ENCODE measurements at regions not wholly inside any gene's neighbourhood (a gene's known extent, or its start where the extent isn't known, plus 50 kb on each side); places are given as distances from the start of the nearest gene placed in this dataset.
"Not testable (repeated sequence)": the region's sequence is repeated elsewhere in the genome, so short reads cannot be mapped to it uniquely, and the experiment has no call there.

DNA sequence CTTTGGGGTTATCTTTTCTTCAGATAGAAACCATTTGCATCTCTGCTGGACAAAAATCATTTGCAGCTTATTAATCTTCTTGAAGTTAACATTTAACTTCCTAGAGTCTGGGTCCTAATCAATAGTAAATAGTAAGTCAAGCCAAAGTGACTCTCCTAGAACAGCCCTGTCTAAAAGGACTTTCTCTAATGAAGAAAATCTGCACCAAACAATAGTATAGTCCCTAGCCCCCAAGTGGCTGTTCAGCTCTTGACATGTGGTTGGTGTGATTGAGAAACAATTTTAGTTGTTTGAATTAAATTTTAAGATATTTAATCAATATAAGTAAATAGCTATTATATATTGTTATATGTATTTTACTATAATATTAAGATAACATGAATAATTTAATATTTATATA lies 64.6 kb upstream of the SHB start:
- DNase-seq (ENCODE audit: low read depth in 2 of 3, low spot score in 1 of 3): no peak

DNA sequence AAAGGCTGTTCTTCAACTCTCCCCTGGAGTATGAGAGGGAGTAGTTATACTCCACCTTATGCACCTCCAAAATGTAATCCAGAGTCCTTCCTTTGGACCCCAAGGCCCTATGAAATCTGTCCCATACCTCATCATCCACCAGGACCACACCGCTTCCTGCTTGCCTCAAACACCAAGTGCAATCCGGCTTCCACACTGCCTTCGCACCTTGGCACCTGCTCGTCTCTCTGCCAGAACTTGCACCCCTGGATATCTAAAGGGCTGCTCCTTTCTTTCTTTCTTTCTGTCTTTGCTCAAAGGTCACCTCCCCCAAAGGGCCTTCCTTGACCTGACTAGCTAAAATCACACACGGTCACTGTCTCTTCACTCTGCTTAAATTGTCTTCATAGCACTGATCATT lies 63.9 kb upstream of the SHB start:
- DNase-seq (ENCODE audit: low read depth in 2 of 3, low spot score in 1 of 3): no peak

- no peak for DNase-seq (ENCODE audit: low read depth in 2 of 3, low spot score in 1 of 3)
These were observed 62.7 kb upstream of the SHB start for GRCh38 chr9:38131729-38132128.

DNA sequence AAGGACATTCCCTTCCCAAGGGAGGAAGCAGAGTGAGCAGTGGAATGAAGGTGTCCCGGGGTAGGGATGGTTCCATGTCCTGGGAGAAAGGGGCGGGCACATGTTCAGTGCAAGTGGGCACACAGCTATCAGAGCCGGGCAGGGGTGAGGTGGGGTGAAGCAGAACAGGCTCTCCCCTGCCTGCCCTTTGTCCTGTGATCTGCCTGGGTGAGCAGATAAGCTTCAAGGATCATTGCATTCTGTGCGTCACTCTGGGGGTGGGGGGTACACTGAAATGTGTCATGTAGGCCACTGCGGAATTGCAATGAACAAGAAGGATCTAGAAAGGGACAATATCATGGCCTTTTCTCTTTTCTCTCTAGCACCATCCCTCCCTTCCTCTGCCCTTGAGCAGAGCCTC lies 61.7 kb upstream of the SHB start:
- no peak for DNase-seq (ENCODE audit: low read depth in 2 of 3, low spot score in 1 of 3)

DNA sequence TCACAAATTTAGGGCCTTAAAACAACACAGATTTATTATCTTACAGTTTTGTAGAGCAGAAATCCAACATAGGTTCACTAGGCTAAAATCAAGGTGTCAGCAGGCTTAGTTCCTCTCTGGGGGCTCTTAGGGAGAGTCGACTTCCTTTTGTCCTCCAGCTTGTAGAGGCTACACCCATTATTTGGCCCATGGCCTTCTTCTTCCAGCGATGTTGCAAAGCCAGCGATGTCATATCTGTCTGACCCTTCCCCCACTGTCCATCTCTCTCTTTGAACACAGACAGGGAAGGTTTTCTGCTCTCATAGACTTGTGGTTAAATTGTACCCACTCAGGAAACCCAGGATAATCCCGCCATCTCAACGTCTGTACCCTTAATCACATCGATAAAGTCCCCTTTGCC lies 60.3 kb upstream of the SHB start:
- DNase-seq (ENCODE audit: low read depth in 2 of 3, low spot score in 1 of 3): no peak

GRCh38 chr9:38128752-38129270 lies 59.8 kb upstream of the SHB start:
- DNase-seq (ENCODE audit: low read depth in 2 of 3, low spot score in 1 of 3): no peak

GRCh38 chr9:38127271-38127839 lies 58.3 kb upstream of the SHB start:
- DNase-seq (ENCODE audit: low read depth in 2 of 3, low spot score in 1 of 3): no peak

GRCh38 chr9:38126730-38127129 lies 57.7 kb upstream of the SHB start:
- DNase-seq (ENCODE audit: low read depth in 2 of 3, low spot score in 1 of 3): no peak

DNA sequence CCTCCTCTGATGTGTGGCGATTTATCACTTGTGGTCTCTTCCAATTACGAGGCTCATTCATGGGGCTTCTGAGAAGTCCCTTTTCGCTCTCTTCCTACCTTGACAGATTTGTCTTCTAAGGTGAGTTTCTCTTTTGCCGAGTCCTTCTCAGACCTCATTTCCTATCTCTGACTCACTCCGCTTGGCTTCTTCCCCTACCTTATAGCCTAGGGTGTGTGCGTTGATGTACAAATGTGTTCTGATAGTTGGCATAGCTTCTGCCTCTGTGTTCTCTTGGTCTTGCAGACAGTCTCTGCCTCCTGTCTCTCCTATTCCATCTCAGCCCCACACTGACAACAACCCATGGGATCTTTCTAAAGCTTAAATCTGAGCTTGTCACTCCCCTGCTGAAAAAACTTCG lies 56.9 kb upstream of the SHB start:
- DNase-seq (ENCODE audit: low read depth in 2 of 3, low spot score in 1 of 3): no peak

DNA sequence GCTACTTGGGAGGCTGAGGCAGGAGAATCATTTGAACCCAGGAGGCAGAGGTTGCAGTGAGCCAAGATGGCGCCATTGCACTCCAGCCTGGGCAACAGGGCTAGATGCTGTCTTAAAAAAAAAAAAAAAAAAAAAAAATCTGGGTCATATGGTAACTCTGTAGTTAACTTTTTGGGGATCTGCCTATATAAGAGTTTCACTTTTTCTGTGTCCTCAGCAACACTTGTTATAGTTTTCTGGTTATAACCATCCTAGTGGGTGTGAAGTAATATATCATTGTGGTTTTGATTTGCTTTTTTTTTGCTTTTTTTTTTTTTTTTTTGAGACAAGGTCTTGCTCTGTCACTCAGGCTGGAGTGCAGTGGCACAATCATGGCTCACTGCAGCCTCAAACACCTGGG lies 54.3 kb upstream of the SHB start:
- not testable (repeated sequence) for DNase-seq (ENCODE audit: low read depth in 2 of 3, low spot score in 1 of 3)

DNA sequence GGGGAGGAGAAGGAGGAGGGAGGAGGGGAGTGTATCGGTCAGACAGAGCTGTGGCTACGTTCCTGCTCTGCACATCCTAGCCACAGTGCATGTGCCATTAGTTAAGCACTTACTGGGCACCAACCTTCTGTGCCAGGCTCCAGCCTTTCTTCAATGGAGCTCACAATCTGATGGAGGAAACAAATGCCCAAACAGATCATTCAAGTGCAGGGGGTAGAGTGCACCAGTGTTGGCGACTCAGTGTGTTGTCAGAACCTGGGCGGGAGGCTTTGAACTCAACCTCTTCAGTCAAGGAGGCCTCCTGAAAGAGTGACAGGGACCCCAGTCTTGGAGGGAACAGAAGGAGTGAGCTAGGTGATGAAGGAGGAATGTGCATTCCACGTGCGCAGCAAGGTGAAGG lies 51.9 kb upstream of the SHB start:
- DNase-seq (ENCODE audit: low read depth in 2 of 3, low spot score in 1 of 3): no peak

- DNase-seq (ENCODE audit: low read depth in 2 of 3, low spot score in 1 of 3): no peak
These were observed 50.7 kb upstream of the SHB start for GRCh38 chr9:38119560-38120236.

- no peak for DNase-seq (ENCODE audit: low read depth in 2 of 3, low spot score in 1 of 3)
These were observed 49.9 kb upstream of the SHB start for GRCh38 chr9:38118862-38119438.

Measured in stimulated activated CD4-positive, alpha-beta T cell treated with anti-CD3 and anti-CD28 coated beads, Interleukin-12 subunit alpha, Interleukin-12 subunit beta, amount 100 ng/mL, for 48 hours (primary cell).